ENCODE measurements at regions not wholly inside any gene's neighbourhood (a gene's known extent, or its start where the extent isn't known, plus 50 kb on each side); places are given as distances from the start of the nearest gene placed in this dataset.
"Not testable (repeated sequence)": the region's sequence is repeated elsewhere in the genome, so short reads cannot be mapped to it uniquely, and the experiment has no call there.

DNA sequence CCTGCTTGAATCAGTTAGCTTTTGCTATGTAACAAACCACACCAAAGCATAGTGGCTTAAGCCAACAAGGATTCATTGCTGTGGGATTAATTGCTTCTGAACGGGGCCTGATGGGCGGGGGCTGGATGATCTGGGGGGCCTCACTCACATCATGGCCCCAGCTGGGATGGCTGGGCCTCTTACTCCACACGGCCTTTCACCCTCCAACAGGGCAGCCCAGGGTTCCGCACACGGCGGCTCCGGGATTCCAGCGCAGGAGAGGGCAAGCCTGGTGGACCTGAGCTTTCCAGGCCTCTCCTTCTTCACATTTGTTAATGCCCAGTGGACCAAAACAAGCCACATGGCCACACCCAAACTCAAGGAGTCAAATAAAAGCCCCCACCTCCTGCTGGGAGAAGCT lies 86.3 kb upstream of the PHLPP1 start:
- no peak for DNase-seq (ENCODE audit: low read depth)

DNA sequence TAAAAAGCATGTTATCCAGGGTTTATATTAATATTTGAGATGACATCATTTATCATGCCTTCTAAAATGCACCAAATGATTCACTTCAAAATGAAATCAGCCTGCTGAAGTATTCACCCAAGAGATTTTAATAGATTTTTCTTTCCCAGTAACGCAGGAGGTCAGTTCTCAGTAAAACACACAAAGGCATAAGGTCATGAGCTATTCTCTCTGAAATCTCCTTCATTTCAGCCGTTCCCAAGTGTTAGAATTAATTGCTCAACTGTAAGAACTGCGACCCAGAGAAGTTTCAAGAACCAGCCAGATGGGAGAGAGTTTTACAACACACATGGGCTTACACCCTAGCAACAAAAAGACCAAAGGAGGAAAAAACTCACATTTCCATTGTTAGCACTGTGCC lies 84.2 kb upstream of the PHLPP1 start:
- no peak for DNase-seq (ENCODE audit: low read depth)

DNA sequence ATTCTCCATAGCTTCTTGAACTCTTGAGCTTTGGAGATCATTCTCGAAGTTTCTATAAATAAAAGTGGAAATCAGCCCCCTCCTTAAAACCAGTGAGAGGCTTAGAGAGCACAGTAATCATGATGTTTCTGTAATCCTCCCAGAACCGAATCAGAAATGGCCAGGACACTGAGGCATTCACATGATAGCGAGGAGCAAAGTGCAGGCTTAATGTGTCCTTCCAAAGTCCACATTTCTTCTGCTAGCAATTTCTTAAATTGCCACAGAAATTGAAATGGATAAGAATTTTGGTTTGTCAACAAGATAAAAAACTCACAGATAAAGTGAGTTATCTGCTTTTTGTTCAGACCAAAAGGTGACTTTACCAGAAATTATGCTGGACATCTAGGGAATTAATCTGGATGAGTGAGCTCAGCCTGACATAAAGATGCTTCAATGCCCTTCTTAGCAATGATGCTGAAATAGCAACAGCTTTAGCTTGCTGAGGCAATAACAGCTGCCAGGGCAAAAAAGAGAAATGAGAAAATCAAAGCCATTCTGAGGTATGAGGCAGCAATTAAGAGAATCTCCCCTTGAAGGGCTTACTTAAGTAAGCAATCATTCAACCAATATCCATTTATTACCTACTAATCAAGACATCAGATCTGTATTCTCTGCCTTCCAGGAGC lies 82.4 kb upstream of the PHLPP1 start:
- DNase-seq (ENCODE audit: low read depth) = no peak

DNA sequence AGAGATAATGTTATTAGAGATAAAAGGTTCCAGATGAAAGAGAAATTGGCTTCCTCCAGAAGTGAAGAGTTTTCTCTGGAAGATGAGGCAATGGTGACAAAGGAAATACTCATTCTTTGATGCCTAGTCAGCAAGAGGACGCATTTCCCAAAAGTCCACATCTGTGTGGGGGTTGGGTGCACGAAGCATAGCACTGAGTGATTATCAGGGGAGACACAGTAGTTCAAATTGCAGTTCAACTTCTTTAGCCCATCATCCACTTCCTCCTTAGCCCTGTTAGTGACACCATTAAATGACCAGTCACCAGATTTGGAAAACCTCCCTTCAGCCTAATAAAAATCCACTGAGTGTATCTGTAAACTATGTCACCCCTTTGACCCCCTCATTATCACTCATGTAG lies 80.9 kb upstream of the PHLPP1 start:
- no peak for DNase-seq (ENCODE audit: low read depth)

DNA sequence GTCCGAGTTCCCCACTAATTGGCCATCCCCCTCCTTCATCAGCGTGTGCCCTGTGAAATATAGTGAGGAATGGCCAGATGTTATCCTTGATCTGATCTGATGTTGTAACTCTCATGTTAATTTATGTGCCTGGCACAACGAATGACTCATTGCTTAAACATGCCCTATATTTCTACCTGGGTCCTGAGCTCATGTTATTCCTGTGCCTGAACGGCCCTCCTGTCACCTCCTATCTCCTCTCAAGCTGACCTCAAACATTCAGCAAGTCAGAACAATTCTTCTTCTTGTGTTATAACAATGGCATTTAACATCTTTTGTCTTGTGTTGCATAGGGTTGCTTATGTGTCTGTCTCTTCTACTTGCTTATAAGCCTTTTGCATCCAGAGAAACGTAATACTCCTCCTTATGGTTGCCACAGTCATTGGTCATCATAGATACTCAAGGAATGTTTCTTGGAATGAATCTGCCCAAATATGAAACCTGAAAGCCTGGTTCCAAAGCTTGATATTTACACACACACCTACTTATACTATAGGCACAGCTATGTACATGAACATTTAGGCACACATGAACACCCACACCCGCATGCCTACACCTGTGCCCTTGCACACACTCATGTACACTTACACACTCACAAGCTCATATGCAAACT lies 80.2 kb upstream of the PHLPP1 start:
- DNase-seq (ENCODE audit: low read depth) = no peak

DNA sequence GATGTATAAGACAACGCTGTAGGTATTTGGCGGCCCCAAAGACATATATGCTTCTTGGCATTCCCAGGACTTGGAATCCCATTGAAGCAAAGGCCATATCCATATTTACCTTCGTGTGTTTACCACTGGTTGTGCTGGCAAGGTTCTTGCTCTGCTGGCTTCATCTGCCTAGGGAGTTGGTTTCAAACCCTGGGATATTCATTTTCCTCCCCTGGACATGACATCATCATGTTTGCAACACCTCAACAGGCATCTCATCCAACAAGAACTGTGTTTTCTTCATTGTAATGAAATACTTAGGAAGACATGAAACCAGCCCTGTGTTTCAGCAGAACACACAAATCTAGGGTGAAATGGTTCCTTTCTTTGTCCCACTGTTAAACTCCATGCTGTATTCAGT lies 77.9 kb upstream of the PHLPP1 start:
- DNase-seq (ENCODE audit: low read depth) = no peak

DNA sequence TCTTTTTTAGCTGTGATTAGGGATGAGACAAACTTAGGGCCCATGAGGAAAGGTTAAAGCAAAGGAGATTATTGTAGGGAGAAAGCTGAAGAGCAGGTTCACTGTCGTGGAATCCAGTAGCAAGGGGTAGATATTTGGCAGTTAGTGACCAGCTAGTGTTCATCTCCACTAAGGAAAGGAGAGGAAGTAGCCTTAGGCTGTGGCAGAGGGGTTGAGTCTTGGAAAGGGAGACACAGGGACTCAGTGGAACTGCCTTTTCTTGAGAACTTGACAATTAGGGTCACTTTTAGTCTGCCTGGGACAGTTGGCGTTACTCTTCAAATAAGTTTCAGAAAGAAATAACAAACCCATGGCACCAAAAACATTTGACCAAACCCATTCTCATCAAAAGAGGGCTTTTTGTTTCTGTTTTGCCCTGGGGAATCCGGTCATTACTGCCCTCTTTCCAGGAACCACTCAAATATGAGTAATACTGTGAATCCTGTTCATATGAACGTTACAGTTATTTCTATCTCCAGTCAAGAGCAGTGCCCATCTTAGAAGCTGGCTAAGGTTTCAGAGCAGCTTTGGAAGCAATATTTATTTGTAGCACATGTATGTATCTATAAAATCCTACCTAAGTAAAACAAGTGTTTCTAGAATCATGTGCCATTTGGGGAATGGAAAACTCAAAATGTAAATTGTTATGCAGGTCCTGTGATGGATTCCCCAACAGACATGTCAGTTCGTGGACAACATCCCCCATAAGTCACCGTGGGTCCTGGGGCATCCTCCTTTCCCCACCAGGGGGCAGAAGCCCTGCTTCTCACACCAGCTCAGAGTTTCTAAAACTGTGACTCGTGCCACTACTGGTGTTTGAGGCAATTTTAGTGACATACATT lies 77.3 kb upstream of the PHLPP1 start:
- peak; percentile 6 for DNase-seq (ENCODE audit: low read depth)

DNA sequence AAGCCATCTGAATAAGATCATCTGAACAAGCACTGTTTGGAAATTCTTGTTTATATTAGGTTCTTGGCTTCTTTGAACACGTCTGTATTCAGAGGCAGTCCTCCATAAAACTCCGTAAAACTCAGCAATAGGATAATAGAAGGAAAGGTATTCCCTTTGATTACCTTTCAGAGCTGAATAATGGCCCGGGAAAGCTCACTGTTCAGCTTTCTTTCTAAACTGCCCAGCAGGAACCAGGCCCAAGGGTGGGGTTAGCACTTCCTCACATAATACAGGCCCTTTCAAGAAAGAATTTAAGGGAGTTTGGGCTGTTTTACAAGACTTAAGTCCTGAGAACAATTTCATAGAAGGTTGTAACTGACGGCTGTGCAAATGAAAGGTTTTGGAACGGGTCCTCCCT lies 72.2 kb upstream of the PHLPP1 start:
- DNase-seq (ENCODE audit: low read depth) = no peak

DNA sequence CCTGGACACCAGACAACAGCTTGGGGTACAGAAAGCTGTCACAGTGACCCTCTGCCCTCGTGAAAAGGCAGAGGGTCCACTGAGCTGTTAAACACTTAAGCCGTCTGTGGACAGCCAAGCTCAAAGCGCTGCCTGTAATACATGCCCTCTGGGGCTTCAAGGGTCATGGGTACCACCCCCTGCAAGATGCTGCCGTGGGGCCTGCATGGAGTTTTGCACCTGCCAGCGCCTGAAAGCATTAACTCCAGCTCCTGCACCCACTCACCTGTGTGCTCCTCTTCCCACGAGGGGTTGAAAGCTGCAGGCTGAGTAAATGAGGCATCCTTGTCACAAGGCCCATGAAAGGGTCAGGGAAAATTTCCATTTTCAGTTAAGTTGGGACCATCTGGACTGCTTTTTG lies 70.6 kb upstream of the PHLPP1 start:
- DNase-seq (ENCODE audit: low read depth) = no peak

DNA sequence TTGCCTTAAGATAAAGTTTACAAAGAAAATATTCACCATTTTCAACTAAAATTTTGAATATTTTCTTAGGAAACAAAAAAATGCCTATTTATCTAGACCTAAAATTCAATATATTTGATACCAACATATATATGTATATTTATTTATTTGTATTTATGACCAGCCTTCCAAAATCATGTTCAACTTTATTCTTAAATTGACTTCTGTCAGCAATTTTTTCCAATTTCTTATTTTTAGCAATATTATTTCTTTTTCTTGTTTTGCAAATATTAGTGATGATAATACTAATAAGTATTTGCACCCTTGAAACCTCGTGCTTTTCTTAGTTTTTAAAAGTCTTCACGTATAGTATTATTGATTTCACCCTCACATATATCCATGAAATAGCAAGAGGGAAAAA lies 68.2 kb upstream of the PHLPP1 start:
- no peak for DNase-seq (ENCODE audit: low read depth)

DNA sequence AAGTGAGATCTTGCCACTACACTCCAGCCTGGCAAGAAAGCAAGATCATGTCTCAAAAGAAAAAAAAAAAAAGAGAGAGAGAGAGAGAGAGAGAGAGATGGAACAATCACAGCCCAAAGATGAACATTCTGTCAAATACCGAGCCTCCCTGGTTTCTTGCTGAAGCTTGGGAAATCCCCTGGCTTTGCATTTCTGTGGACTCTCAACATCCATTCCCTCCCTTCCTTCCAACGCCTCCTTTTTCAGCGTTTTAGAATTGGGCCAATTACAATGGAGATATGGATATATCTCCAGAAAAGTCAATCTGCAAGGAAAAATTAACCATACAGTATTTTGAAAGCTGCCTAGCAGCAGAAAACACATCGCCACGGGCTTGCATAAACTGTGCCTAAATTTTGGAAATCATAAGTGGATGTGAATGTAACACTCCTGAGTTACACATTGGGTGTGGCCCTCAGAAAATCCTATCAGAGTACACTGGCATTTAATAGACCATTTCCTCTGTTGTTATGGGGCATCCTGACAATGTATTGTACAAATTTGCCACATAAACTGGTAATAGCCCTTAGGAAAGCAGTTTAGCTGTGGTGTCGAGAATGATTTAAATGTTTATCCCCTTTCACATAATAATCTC lies 67.2 kb upstream of the PHLPP1 start:
- DNase-seq (ENCODE audit: low read depth) = no peak

DNA sequence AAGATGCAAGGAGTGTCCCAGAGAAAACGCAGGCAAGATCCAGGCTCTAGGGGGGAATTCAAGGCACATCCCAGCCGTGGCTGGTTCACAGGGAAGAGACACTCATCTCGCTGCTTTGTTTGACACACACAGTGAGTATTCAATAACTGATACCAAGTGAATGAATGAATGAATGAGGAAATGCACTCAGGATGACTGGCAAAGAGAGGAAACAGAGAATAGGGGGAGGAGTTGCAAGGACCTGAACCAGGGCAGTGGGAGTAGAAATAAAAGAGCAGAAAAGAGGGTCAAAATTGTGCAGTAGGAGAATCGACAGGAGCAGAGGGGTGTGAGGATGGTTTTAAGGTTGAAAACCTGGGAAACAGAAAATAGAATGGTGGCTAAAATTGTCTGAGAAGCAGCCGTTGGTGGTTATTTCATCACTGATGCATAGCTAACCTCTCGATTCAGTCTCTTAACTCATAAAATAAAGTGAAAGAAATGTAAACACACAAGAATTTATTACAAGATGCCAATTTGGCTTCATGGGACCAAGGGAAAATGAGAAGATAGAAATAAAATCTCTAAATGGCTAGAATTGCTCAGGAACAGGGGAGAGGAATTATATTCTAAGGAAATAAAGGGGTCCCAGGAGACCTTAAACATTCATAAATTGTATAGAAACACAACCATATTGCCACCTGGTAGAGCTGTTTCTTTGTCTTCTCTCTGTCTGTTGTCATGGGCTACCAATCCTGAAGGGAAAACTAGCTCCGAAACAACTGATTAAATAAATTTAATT lies 63.9 kb upstream of the PHLPP1 start:
- no peak for DNase-seq (ENCODE audit: low read depth)

DNA sequence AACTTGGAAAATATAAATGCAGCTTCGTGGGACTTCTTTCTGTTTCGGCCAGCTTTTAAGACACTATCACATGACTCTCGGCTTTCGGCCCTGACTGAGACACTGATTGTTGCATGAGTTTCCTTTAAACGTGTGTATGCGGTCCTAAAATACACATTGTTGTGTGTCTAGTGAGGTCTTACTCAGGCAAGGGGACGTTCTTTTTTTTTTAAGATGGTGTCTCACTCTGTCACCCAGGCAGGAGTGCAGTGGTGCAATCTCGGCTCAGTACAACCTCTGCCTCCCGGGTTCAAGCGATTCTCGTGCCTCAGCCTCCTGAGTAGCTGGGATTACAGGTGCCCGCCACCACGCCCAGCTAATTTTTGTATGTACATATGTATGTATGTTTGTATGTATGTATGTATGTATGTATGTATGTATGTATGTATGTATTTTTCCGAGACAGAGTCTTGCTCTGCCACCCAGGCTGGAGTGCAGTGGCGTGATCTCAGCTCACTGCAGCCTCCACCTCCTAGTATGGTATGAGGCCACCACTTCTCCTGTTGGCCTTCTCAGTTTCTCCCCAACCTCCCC lies 63.2 kb upstream of the PHLPP1 start:
- DNase-seq (ENCODE audit: low read depth) = not testable (repeated sequence)

DNA sequence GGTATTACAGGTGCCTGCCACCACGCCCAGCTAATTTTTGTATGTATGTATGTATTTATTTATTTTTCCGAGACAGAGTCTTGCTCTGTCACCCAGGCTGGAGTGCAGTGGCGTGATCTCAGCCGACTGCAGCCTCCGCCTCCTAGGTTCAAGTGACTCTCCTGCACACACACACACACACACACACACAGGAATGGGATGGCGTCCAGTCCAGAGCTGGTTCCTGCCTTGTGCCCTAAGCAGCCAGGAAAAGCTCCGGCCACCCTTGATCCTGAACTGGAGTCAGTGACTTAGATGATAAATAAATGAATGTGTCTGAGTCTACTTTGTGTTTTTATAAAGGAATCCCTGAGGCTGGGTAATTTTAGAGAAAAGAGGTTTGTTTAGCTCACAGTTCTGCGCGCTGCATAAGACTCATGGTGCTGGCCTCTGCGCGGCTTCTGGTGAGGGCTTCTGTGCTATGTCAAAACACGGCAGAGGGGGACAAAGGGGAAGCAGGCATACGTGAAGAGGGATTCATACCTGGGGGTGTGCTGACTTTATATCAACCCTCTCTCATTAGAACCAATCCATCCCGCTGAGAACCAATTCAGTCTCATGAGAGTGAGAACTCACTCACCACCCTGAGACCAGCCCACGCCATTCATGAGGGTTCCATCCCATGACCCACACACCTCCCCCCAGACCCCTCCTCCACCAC lies 59.7 kb upstream of the PHLPP1 start:
- no peak for DNase-seq (ENCODE audit: low read depth)

DNA sequence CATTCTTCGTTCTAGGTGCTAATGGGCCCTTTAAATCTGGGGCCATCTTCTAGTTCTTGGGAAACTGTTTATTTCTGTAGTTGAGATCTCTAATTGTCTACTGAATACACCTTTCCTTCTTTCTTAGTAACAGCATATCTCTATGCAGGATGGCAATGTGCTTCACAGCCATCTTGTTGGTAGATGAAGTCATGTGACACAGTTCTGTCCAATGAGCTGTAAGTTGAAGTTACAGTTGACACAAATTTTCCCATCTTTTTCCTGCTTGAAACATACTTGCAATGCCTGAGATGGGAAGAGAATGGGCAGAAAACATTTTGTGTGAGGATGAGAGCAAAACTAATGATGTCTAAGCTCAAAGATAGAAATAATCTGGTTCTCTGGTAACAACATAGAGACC lies 57.3 kb upstream of the PHLPP1 start:
- no peak for DNase-seq (ENCODE audit: low read depth)

DNA sequence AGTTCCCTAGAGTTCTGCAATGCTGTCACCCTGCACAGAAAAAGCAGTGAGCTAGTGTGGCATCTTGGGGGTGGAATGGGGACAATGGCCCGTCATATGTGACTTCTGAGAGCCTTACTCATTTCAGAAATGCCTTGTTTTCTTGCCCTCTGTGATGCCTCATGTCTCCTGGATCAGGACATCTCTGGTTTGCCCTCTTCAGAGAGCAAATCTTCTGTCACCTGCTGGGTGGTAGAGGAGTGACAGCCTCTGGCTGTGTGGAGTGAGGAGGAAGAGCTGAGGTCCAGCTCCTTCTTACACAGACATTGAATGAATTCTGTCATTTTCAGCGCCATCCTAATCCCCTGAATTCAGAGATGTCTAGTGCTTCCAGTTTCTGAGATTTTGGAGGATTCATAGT lies 55.6 kb upstream of the PHLPP1 start:
- DNase-seq (ENCODE audit: low read depth) = no peak

DNA sequence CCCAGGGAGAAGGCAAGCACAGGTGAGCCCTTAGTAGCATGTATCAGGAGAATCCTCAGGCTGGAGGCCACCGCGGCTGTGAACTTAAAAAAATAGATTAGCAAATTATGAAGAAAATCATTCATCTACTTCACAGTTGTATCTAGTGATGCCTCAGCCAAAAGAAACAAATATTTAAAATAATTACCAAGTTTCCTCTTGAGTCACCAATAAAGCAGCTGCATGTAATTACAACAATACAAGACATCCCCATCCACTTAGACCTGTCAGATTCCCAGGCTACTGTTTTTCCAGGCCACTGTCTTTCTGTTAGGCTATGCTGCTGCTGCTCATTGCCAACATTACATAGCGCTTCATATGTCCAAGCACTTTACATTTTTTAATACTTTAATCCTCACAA lies 54.6 kb upstream of the PHLPP1 start:
- DNase-seq (ENCODE audit: low read depth) = no peak

DNA sequence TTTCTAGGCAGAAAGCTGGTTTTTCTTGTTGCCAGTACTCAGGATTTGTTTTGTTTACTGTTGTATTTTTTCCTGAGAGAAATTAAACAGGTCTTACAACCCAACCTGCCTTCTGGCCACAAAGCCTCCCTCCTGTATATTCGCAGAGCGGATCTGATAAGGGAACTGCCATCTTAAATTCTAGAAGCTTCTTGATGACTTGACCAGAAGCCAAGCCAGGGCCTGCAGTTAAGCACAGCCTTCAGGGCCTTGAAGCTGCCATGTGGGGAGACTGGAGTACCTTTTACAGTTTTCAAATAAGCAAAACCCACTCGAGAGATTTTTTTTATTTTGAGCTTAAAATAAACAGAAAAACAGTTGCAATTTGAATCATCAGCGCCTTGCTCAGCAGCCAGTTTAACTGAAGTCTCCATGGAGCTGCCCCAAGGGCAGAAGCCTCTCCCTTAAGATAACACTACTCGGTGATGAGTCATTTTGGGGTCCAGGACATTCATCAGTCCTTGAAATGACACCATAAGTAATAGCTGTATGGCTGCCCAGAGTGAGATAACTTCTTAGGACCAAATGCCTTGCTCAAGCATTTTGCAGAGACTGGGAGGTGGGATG lies 51.5 kb upstream of the PHLPP1 start:
- no peak for DNase-seq (ENCODE audit: low read depth)

DNA sequence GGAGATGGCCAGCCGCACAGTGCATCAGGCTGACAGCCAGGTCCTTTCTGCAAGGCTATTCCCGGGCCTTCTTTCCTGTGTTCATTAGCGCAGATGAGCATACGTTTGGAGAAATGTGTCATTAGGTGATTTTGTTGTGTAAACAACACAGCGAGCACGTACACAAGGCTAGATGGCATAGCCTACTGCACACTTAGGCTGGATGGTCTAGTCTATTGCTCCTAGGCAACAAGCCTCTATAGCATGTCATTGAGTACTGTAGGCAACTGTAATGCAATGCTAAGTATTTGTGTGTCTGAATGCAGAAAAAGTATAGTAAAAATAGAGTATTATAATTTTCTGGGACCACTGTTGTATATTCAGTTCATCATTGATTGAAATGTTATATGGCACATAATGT lies 50.9 kb upstream of the PHLPP1 start:
- DNase-seq (ENCODE audit: low read depth) = no peak

DNA sequence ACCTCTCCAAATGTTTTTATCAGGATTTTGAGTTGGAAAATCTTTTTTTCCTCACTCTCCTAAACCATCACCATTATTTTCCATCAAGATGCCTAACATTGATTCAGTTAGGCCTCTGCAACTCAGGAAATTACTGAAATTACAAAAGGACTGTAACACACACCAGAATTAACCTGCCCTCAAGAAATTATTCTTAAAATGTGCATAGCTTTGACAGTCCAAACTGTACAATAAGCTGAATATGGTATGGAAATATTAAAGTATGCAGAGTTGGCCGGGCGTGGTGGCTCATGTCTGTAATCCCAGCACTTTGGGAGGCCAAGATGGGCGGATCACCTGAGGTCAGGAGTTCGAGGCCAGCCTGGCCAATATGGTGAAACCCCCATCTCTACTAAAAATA lies 50.2 kb upstream of the PHLPP1 start:
- no peak for DNase-seq (ENCODE audit: low read depth)
